ENCODE measurements at regions not wholly inside any gene's neighbourhood (a gene's known extent, or its start where the extent isn't known, plus 50 kb on each side); places are given as distances from the start of the nearest gene placed in this dataset.

GRCh38 chr10:107232013-107232412 lies 67.5 kb upstream of the SORCS1 start:
- peak; percentile 27 for DNase-seq

GRCh38 chr10:107230887-107231286 lies 66.4 kb upstream of the SORCS1 start:
- DNase-seq = no peak

GRCh38 chr10:107215681-107216080 lies 51.2 kb upstream of the SORCS1 start:
- no peak for DNase-seq

All from hematopoietic multipotent progenitor cell treated with erythropoietin and hydrocortisone succinate and interleukin-3 and kit ligand, for 6 days (in vitro differentiated cells).